ENCODE measurements at regions not wholly inside any gene's neighbourhood (a gene's known extent, or its start where the extent isn't known, plus 50 kb on each side); places are given as distances from the start of the nearest gene placed in this dataset.

- DNase-seq: no peak
These were observed 84.1 kb upstream of the HEY2 start for GRCh38 chr6:125665295-125665814.

- DNase-seq: no peak
These were observed 82.1 kb upstream of the HEY2 start for GRCh38 chr6:125667326-125667725.

GRCh38 chr6:125668071-125668470 lies 81.4 kb upstream of the HEY2 start:
- no peak for DNase-seq

- DNase-seq: no peak
These were observed 78.9 kb upstream of the HEY2 start for GRCh38 chr6:125670568-125670967.

- DNase-seq: no peak
These were observed 78.1 kb upstream of the HEY2 start for GRCh38 chr6:125671323-125671722.

GRCh38 chr6:125674230-125674629 lies 75.2 kb upstream of the HEY2 start:
- no peak for DNase-seq

GRCh38 chr6:125678601-125679000 lies 70.8 kb upstream of the HEY2 start:
- no peak for DNase-seq

- no peak for DNase-seq
These were observed 70.3 kb upstream of the HEY2 start for GRCh38 chr6:125679128-125679527.

GRCh38 chr6:125679651-125680050 lies 69.8 kb upstream of the HEY2 start:
- DNase-seq: no peak

GRCh38 chr6:125682939-125683338 lies 66.5 kb upstream of the HEY2 start:
- DNase-seq: no peak

- DNase-seq: no peak
These were observed 61.3 kb upstream of the HEY2 start for GRCh38 chr6:125688138-125688537.

GRCh38 chr6:125693480-125693879 lies 56.0 kb upstream of the HEY2 start:
- DNase-seq: no peak

- no peak for DNase-seq
These were observed 49.8 kb upstream of the HEY2 start for GRCh38 chr6:125699591-125699990.
